DND-41 (cell line): ENCODE measurements at regions not wholly inside any gene's neighbourhood (a gene's known extent, or its start where the extent isn't known, plus 50 kb on each side); places are given as distances from the start of the nearest gene placed in this dataset.

Experiments
- CTCF ChIP-seq: IDR thresholded peaks from 2 replicates; pipeline ENCODE4 v1.5.1; 2012; ENCODE audit warnings: borderline replicate concordance, low read length, moderate library complexity, mild to moderate bottlenecking; ENCODE audit not compliant: poor library complexity, severe bottlenecking; ENCODE audit errors: extremely low read depth
- EZH2 ChIP-seq: IDR thresholded peaks from 3 replicates; pipeline ENCODE4 v1.6.1; 2012; ENCODE audit warnings: borderline replicate concordance, low read depth, mild to moderate bottlenecking, moderate library complexity, low read length, inconsistent platforms; ENCODE audit not compliant: severe bottlenecking

GRCh38 chr18:68301441-68301840 is 413.5 kb downstream of the TMX3 start:
- TF ChIP-seq CTCF (no peak), EZH2 (no peak)
